ENCODE measurements at regions not wholly inside any gene's neighbourhood (a gene's known extent, or its start where the extent isn't known, plus 50 kb on each side); places are given as distances from the start of the nearest gene placed in this dataset.

- no peak for DNase-seq (ENCODE audit: extremely low spot score)
- TF ChIP-seq CTBP1 (IDR thresholded peaks at IDR 0.05; ENCODE audit: borderline replicate concordance) (no peak), SUZ12 (IDR thresholded peaks at IDR 0.05) (no peak), FOXA1 (IDR thresholded peaks at IDR 0.05) (no peak), TARDBP (IDR thresholded peaks at IDR 0.05) (no peak), LEF1 (IDR thresholded peaks at IDR 0.05; ENCODE audit: borderline replicate concordance) (no peak), L3MBTL2 (conservative IDR thresholded peaks at IDR 0.05) (no peak), ZNF384 (IDR thresholded peaks at IDR 0.05) (no peak), NFRKB (IDR thresholded peaks at IDR 0.05) (no peak)
- TF ChIP-seq, protein P1, sequence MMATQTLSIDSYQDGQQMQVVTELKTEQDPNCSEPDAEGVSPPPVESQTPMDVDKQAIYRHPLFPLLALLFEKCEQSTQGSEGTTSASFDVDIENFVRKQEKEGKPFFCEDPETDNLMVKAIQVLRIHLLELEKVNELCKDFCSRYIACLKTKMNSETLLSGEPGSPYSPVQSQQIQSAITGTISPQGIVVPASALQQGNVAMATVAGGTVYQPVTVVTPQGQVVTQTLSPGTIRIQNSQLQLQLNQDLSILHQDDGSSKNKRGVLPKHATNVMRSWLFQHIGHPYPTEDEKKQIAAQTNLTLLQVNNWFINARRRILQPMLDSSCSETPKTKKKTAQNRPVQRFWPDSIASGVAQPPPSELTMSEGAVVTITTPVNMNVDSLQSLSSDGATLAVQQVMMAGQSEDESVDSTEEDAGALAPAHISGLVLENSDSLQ (IDR thresholded peaks at IDR 0.05) = no peak
- POLR2A ChIA-PET = no interaction called here
- CTCF ChIA-PET = no interaction called here
Measured at GRCh38 chr5:173537228-173537627, 79.2 kb downstream of the BOD1 start.

- ChIA-PET CTCF (no interaction called here), POLR2A (interaction anchor here (1.2 kb wide), 1 partner anchor 208 kb away, joined by 3 read pairs; the partner anchor contains the start of gene STC2)
- no peak for DNase-seq (ENCODE audit: extremely low spot score)
- TF ChIP-seq FOXM1 (IDR thresholded peaks at IDR 0.05; ENCODE audit: borderline replicate concordance) (no peak), ARNT (IDR thresholded peaks at IDR 0.05) (no peak), CTBP1 (IDR thresholded peaks at IDR 0.05; ENCODE audit: borderline replicate concordance) (no peak), FOXA1 (IDR thresholded peaks at IDR 0.05) (no peak), FOXK2 (IDR thresholded peaks at IDR 0.05) (no peak), ZNF384 (IDR thresholded peaks at IDR 0.05) (no peak), HDGF (IDR thresholded peaks at IDR 0.05; ENCODE audit: borderline replicate concordance) (no peak), ELF4 (IDR thresholded peaks at IDR 0.05) (no peak), NFRKB (IDR thresholded peaks at IDR 0.05) (no peak), L3MBTL2 (conservative IDR thresholded peaks at IDR 0.05) (no peak), BHLHE40 (IDR thresholded peaks at IDR 0.05; ENCODE audit: borderline replicate concordance) (no peak), SUZ12 (IDR thresholded peaks at IDR 0.05) (no peak), SP1 (IDR thresholded peaks at IDR 0.05) (no peak), LEF1 (IDR thresholded peaks at IDR 0.05; ENCODE audit: borderline replicate concordance) (no peak), TARDBP (IDR thresholded peaks at IDR 0.05) (no peak)
- TF ChIP-seq, protein P1 (IDR thresholded peaks at IDR 0.05) = no peak
Measured at GRCh38 chr5:173535976-173536639, 80.3 kb downstream of the BOD1 start.

DNA sequence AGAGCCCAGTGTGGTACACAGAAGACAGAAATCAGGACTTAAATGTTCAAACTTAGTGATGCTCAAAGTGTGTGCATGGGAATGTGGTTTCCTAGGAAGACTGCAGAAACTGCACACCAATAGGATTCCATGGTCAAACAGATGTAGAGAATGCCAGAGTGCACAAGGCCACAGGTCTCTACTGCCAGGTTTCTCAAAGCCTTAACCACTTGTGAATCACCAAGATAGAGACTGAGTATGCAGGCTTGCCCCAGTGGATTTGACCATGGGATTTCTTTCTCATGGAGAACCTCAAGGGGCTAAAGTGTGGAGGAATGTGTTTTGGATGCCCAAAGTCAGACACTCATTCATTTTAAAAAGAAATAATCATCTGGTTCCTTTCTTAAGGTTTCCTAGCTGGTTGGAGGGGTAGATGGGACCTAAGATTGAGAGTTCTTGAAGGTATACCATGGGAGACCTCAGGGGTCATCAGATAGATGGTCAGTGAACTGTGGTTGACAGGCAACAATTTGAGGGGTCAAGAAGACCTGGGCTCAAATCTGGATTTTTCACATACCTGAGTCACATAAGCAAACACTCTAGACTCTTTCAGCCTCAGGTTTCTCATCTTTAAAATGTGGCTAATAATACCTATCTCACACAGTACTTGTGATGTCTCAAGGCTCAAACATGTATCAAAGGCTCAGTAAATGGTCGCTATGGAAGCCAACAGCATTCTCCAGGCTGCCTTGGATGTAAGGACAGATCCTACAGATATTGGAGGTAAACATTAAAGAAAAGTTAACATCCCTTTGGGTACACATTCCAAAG, 81.1 kb downstream of the BOD1 start:
- no peak for DNase-seq (ENCODE audit: extremely low spot score)
- CTCF ChIA-PET = no interaction called here
- POLR2A ChIA-PET = no interaction called here
- no peak for TF ChIP-seq FOXM1 (IDR thresholded peaks at IDR 0.05; ENCODE audit: borderline replicate concordance)
- no peak for TF ChIP-seq CTBP1 (IDR thresholded peaks at IDR 0.05; ENCODE audit: borderline replicate concordance)
- TF ChIP-seq LEF1 (IDR thresholded peaks at IDR 0.05; ENCODE audit: borderline replicate concordance) = no peak
- TF ChIP-seq SUZ12 (IDR thresholded peaks at IDR 0.05) = no peak
- TF ChIP-seq NFRKB (IDR thresholded peaks at IDR 0.05) = no peak
- TF ChIP-seq SP1 (IDR thresholded peaks at IDR 0.05) = no peak
- TF ChIP-seq ELF4 (IDR thresholded peaks at IDR 0.05) = no peak
- TF ChIP-seq, protein P1 (IDR thresholded peaks at IDR 0.05) = no peak
- no peak for TF ChIP-seq BHLHE40 (IDR thresholded peaks at IDR 0.05; ENCODE audit: borderline replicate concordance)
- TF ChIP-seq ARNT (IDR thresholded peaks at IDR 0.05) = no peak

- ChIA-PET CTCF (no interaction called here), POLR2A (no interaction called here)
- TF ChIP-seq NFRKB (IDR thresholded peaks at IDR 0.05) (no peak), FOXK2 (IDR thresholded peaks at IDR 0.05) (no peak), ZNF384 (IDR thresholded peaks at IDR 0.05) (no peak), ELF4 (IDR thresholded peaks at IDR 0.05) (no peak), FOXA1 (IDR thresholded peaks at IDR 0.05) (no peak), LEF1 (IDR thresholded peaks at IDR 0.05; ENCODE audit: borderline replicate concordance) (no peak), SUZ12 (IDR thresholded peaks at IDR 0.05) (no peak), TARDBP (IDR thresholded peaks at IDR 0.05) (no peak), BHLHE40 (IDR thresholded peaks at IDR 0.05; ENCODE audit: borderline replicate concordance) (no peak), SP1 (IDR thresholded peaks at IDR 0.05) (no peak), ARNT (IDR thresholded peaks at IDR 0.05) (no peak), HDGF (IDR thresholded peaks at IDR 0.05; ENCODE audit: borderline replicate concordance) (no peak), L3MBTL2 (conservative IDR thresholded peaks at IDR 0.05) (no peak), CTBP1 (IDR thresholded peaks at IDR 0.05; ENCODE audit: borderline replicate concordance) (no peak), FOXM1 (IDR thresholded peaks at IDR 0.05; ENCODE audit: borderline replicate concordance) (no peak)
- TF ChIP-seq, protein P1 (IDR thresholded peaks at IDR 0.05) = no peak
- DNase-seq (ENCODE audit: extremely low spot score) = no peak
Measured at GRCh38 chr5:173534664-173535063, 81.8 kb downstream of the BOD1 start.

DNA sequence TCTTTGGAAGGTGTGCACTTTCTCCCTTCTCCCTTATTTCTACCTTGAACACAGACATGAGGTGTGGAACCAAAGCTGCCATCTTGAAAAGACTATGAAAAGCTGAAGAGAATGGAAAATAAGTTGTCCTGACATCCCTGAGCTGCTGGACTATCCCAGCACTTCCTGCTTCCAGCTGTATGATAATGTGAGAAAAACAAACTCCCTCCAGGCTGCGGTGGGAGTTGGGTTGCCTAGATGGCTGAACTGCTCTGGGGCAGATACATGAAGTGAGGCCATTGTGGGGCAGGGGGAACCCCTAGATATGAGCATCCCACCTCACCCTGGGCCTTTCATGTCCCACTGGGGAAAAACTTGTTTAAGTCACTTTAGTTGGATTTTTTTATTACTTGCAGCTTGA, 82.4 kb downstream of the BOD1 start:
- POLR2A ChIA-PET = no interaction called here
- CTCF ChIA-PET = no interaction called here
- TF ChIP-seq HDGF (IDR thresholded peaks at IDR 0.05; ENCODE audit: borderline replicate concordance) (no peak), TARDBP (IDR thresholded peaks at IDR 0.05) (no peak), FOXA1 (IDR thresholded peaks at IDR 0.05) (no peak), FOXK2 (IDR thresholded peaks at IDR 0.05) (no peak), NFRKB (IDR thresholded peaks at IDR 0.05) (no peak), FOXM1 (IDR thresholded peaks at IDR 0.05; ENCODE audit: borderline replicate concordance) (no peak), ELF4 (IDR thresholded peaks at IDR 0.05) (no peak)
- no peak for DNase-seq (ENCODE audit: extremely low spot score)

Measured in HEK293T (cell line).